GM18508 (cell line): ENCODE measurements at regions not wholly inside any gene's neighbourhood (a gene's known extent, or its start where the extent isn't known, plus 50 kb on each side); places are given as distances from the start of the nearest gene placed in this dataset.

Source experiments
- ATAC-seq: cut with Tn5 transposase; IDR thresholded peaks from one replicate; pipeline ENCODE4 v1.9.1; 2021; ENCODE audit warnings: moderate number of reproducible peaks; ENCODE audit not compliant: insufficient read depth, unreplicated experiment

DNA sequence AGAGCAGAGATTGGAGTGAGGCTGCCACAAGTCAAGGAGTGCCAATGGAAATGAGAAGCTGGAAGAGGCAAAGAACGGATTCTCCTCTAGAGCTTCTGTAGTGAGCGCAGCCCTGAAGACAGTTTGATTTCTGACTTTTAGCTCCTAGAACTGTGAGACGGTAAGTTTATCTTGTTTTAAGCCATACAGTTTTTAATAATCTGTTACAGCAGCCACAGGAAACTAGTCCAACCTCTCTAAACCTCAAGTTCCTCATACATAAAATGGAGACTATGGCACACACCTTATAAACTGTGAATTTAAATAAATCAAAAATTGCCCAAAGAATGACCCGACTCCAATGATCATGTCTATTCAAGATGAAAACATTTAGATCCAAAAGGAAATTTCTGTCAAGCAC lies 596.5 kb downstream of the BCL11A start:
- no peak for ATAC-seq

DNA sequence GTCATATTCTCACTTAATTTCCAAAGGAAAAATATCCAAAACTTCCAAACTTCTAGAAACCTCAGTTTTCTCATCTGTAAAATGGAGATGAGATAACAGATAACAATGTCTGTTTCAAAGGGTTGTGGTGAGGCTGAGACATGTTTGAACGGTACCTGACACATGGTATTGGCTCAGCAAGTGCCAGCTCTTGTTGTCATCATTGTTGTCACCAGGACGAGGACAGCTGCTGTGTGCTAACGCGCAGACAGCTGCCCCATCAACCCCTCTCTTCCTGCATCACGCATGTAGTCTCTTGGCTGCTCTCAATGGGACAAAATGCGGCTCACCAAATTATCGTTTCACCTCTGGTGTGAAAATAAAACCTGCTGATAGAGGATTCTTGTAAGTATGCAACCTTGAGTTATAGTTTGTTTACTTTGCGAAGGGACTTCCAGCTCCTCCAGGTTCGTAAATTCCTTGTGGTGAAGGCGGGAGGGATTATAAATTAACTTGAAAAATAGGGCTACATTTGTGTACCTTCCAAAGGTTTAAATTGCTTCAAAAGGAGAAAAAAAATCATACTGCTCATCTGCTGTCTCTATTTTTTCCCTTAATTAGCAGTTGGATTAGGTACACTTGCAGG lies 605.4 kb downstream of the BCL11A start:
- no peak for ATAC-seq

DNA sequence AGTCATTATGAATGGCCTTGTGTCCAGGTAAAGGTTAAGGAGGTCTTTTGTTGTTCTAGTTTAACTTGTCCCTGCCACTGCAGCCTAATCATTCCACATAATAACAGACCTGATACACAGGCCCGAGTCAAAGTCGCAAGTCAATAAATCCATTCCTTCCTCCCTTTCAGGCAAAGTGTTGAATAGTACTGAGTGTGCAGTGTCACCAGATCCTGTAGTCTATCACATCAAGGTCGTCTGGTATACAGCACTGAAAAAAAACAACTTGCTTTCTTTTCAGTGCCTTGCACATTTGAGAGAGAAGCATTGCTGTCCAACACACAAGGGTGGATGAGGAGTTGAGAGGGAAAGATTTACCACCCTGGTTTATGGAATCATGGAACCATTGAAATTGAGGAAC lies 606.2 kb downstream of the BCL11A start:
- ATAC-seq, result no peak

DNA sequence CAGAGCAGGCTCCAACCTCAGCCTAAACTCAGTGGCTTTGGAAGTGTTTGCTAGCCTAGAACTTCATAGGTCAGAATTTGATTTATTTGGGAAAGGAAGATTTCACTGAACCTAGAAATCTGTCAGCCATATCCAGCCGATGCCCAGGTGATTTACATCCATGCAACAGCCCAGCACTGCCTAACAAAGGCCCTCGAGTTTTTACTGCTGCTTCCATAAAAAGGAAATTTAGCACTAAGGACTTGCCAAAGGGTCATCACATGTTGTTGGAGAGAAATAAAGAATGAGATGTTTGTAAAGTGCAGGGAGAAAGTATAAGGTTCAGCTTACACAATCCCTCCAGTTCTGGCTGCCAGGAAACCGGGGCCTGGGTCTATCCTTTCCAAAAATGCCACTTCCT lies 614.2 kb downstream of the BCL11A start:
- no peak for ATAC-seq

DNA sequence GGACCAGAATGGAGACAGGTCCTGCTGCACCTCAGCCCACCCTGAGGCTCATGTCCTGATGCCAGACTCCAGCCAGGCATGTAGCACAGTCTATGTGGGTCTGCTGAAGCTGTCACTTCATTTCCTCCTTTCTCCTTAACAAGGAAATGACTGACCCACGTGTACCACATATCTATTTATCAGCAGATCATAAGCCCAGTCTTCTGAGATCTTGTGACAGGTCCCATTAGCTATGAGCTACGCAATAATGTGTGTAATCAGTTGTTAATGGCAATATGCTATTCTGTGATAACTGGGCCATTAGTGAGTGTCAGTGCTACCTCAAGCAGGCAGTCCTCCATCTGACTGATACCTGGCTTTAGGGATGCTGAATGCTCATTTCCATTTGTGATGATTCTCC lies 615.3 kb downstream of the BCL11A start:
- no peak for ATAC-seq

DNA sequence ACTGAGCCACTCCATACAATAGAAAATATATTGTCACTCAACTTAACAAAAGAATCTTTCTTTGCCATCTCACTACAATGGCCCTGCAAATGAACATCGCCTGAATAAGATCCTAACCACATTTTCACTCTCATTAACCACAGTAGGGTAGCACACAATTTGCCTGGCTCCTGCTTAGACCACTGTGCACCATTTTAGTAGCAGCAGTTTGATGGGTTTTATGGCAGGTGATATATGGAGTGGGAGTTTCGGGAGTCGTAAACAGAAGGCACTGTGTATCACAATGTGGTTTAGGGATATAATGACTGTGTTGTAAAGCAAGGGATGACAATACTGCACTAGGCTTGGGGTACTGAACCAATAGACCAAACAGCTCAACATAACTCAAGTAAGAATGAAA lies 617.4 kb downstream of the BCL11A start:
- no peak for ATAC-seq

DNA sequence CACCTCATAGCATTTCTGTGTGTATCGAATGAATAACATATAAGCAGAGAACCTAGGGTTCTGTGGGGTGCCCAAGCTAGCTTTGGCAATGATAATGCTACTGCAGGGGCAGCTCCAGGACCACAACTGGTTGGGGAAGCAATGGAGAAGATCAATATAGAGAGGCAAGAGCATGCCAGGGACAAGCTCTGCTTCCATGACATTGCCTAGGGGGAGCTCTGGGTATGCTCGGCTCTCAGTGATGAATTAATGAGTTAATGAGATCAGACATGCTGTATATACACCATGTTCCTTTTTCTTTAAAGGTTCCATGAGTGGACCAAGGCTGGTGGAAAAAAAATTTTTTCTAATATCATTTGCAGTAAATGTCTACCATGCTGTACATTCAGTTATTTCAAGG lies 618.4 kb downstream of the BCL11A start:
- ATAC-seq, result no peak

DNA sequence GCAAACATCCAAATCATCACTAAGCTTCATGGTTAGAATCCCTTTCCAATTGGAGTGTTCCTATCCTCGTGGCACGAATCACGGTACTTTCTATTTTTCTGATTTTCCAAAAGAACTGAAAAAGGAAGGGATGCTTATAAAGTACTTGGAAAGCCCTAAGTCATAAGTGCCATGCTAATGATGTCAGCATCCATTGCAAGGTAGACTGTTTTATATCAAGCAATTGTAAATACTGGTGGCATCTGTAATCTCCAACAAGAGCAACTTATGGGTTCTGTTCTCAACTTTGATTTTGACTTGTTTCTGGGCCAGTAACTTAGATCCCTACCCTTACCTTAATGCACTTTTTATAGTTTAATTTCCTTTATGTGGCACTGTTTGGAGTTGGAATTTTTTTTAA lies 619.5 kb downstream of the BCL11A start:
- ATAC-seq, result no peak

DNA sequence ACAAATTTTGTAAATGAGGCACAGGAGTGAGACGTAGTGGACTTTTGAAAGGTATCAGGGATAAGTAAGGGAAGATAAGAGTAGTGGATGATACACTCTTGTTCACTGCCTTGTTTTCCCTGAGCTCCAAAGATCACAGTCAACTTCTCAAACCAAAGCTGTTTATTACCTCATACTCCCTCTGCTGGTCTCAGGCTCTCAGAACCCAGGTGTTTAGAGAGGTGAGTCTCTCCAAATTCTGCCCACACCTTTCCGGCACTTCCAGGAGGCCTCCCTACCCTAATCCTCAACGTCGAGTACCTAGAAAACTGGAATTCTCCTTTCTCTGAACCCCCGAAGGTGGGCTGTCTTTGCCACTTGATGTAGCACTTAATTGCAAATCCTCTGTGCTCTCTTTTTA lies 621.1 kb downstream of the BCL11A start:
- ATAC-seq, result no peak

DNA sequence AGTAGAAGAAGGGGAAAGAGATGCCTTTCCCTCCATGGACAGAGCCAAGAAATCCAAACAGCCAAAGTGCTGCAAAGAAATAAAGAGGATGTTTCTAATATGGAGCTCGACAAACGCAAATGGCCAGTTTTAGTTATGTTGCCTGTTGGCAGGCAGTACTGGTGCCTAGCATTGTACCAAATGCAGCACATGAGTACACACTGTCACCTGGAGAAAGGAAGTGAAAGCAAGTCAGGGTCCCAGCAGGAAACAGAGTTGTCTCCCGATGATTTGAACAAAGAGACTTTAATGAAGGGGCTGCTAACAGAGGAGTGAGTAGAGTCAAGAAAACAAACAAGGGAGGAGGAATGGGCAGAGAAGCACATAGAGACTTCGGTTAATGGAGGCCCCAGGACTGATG lies 623.0 kb downstream of the BCL11A start:
- no peak for ATAC-seq

DNA sequence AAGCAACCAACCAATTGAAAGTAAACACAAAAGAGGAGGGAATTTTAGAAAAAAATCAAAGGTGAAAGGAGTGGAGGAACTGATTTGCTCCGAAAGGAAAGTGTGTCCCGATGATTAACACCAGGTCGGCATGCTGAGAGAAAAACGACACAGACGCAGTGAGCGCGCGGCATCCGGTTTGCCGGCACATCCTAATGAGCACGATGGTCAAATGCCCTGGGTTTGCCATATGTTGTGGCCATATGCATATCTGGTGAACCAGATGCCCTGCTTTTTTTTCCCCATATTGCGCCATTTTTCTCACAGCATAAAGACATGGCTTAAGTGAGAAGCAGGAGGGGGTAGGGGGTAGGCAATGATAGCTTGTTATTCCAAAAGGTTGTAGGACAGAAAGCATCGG lies 626.7 kb downstream of the BCL11A start:
- no peak for ATAC-seq

DNA sequence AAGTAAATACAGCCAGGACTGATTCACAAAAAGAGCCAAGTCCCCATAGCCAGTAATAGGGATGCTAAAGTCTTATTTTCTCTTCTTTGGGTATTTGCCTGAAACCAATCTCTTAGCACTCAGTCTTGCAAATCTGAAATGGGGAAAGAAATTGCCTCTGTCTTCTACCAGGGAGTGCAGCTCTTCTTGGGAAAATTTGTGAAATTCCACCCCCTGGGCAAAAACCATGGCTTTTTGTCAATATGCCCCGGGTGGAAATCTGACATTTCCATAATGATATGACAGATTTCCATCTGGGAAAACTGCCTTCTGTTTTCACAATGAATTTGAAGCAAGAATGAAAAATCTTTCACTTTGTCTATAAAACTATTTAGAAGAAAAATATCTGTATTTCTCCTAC lies 628.1 kb downstream of the BCL11A start:
- ATAC-seq, result no peak

DNA sequence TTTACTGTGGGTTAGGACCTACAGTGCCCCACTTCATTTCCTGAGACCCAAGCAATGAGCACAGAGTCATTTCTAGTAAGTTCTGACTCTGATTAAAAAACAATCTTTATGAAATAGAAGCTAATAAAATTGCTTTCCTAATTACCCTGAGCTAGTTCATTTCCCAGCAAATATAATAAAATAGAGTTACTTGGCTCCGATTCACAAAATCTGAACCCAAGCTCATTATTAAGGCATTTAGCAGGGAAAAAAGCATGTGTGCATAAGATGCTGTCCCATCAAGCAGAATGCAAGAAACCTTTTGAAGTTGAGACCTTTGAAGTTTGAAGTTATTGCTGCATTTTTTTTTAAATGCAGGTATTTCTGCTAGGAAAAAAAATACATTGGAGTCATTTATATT lies 629.1 kb downstream of the BCL11A start:
- ATAC-seq, result no peak

DNA sequence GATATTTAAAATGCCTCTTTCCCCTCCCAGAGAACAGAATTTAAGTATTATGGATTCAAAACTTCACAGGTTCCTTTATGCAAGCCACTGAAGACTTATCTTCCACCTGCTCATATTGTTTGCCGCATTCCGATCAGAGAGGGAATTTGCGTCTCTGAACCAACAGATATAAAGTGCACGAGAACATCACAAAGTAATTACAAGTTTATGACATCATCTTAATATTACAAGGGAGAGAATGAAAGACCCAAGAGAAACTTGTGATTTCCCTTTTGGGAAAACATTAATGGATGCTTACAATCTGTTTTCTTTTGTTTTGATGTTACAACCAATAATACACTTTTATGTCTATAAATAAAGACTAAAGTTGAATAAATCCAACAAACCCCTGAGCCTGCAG lies 631.0 kb downstream of the BCL11A start:
- ATAC-seq, result no peak

DNA sequence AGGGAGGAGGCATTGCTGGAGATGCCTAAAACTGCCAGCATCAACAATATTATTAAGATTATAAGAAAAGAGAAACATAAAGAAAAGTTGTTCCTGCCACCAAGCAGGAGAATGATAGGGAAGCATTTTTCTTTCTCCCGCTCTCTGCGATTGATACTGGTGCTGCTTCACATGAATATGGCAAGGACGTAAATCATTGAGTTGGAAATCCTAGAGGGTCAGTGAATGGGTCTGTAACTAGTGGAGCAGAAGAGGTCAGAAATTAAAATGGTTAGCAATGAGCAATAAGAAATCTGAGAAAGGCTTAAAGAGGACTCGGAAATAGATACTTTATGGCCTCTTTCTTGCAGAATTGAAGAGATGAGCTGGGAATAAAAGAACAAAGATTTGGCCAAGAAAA lies 631.7 kb downstream of the BCL11A start:
- ATAC-seq, result no peak

DNA sequence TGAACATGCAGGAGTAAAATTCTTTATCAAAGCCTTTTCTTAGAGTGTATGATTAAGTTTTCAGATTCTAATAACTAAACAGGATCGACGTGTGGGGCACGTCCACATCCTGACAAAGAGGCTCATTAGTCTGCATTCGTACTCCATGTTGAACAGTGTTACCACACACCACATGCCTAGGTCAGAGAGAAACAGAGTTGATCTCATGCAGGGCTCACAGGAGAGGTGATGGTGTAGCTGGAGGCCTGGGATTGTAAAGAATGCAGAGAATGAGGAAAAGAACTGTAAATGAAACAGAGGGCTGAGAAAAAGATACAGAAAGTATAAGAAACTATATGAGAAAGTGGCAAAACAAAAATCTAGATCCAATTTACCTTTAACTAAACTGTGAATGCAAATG lies 632.5 kb downstream of the BCL11A start:
- ATAC-seq, result no peak

DNA sequence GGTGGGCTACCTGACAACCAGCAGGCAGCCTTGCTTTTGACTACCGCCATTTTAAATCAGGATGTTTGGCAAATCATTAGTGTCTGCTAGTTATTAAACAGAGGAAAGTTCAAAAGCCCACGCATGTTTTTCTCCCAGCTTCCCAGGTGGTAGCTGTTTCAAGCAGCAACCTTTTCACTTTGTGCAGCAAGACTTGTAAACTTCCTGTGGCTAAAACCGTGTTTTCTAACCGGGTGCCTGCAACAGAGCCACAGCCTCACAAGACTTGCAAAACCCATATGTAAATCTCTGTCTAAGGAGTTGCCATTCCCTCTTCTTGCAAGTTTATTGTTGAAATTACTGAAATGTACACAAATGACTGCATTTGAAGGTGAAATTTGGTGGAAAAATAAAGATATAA lies 633.1 kb downstream of the BCL11A start:
- ATAC-seq, result no peak

DNA sequence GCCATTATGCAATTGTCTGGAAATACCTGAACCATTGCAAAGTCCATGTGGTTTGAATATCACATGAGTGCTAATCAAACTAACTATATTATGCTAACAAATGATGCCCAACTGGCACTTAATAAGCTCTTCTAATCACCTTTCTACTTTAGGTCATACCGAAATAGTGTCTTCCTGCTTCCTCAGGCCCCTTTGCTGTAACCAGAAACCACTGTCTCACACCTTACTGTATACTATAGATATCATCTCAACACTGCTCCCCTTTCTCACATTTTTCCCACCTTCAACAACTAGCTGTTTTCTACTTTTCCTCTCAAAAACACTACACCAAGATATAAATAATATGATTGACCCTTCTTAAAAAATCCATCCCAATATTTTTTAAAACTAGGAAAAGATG lies 633.9 kb downstream of the BCL11A start:
- ATAC-seq, result no peak

DNA sequence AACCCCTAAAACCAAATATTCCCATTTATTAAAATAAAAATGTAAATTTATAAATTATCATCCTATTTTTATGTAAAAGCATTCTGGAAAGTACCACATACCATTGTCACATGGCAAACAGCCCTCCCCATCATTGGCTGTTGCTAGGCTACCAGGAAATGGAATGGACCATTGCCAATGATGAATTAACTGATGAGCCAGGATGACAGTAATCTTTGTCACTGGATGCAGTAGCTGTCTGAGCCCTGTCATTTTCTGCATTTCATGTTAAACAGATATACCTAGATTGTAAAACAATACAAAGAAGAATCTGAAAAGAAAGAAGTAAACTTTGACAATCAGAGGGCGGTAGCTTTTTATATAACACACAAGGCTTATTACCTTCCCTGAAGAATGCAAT lies 641.4 kb downstream of the BCL11A start:
- ATAC-seq, result no peak

DNA sequence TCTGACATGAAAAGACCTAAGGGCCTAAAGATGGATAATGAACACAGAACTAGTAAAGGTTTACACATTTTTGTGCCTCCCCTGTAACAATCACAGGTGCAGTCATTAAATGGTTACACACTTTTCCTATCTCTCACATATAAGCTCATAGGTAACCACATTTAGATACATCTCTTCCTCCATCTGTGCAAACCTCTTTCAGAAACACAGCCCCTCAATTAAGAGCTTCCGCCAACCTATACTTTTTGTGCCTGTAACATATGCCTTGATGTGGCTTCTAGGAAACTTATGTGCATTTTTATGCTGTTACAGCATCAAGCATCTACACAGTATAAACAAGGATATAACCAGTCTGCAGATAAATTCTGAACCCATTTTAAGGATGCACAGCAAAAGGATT lies 643.3 kb downstream of the BCL11A start:
- ATAC-seq, result no peak

DNA sequence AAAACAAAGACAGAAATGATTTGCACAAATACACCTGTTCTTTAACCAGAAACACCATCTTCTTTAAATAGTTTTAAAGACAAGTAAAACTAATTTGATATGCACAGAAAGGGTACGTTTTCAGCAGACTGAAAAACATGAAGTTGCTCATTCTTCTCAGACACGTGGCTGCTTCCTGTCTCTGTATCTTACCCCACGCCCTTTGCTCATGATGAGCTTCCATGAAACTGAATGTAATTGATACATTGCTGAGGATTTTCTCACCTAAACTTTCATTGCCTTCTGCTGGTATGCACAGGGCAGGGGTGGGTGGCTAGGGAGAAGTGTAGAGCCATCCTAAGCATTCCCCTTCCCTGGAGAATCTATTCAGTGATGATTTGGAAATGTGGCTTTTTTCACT lies 644.3 kb downstream of the BCL11A start:
- no peak for ATAC-seq

DNA sequence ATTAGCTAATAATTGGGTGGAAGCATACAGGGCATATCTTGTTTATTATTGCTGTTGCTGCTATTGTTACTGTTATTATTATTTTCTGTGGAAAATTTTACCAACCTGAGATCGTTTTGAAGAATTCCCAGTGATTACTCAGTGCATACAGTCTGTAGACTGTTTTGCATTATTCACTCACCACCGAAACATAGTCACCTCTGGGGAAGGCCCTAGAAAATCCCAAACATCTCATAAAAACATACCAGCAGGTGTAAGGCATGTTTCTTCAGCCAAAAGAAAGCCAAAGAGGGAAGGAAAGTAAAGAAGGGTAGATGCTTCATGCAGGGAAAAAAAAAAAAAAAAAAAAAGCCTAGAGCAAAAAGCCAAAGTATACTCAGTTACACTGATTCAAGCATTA lies 647.7 kb downstream of the BCL11A start:
- no peak for ATAC-seq

DNA sequence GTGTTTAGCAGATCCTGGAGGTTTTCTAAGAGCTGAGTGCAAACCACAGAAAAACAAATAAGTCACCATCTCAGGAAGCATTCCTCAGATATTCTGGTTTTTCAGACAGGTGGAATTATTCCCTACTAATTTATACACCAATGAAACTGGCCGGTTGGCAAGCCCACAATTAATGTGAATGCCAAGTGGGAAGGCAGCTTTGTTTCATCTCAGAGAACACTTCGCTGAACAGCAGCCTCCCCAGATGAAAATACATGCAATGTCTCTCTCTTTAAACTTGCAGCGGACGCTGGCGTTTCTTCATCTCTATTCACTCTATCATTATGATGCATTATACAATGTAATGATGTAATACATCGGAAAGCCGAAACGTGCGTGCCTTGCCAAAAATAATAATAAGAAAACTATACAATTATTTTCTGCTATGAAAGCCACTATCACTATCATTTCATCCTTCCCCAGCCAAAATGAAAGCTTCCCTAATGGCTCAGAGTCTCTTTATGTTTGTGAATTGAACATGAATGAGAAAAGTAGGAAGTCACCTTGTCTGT lies 649.4 kb downstream of the BCL11A start:
- no peak for ATAC-seq
